ENCODE measurements at regions not wholly inside any gene's neighbourhood (a gene's known extent, or its start where the extent isn't known, plus 50 kb on each side); places are given as distances from the start of the nearest gene placed in this dataset.
A peak's percentile ranks its signal among the peaks of the same experiment; 100 is the strongest.
"Not testable (repeated sequence)": the region's sequence is repeated elsewhere in the genome, so short reads cannot be mapped to it uniquely, and the experiment has no call there.

GRCh38 chr17:53765609-53766008 is 57.1 kb upstream of the KIF2B start:
- ATAC-seq (no peak), DNase-seq (no peak)
- peaks cover 2 to 3% of the 10 kb centered on the region in 2 donors for H3K9me3 ChIP-seq
- no peaks in the 10 kb centered on the region for H3K4me1 ChIP-seq
- H3K4me3 ChIP-seq, result no peak overlapping the region
- intact Hi-C loops (cut with DNase I), result no loop called here
- no peaks in the 10 kb centered on the region for H3K27me3 ChIP-seq
- TF ChIP-seq CTCF (IDR thresholded peaks at IDR 0.05), result no peak
- no peaks in the 10 kb centered on the region for H3K36me3 ChIP-seq
- no peak overlapping the region for H3K27ac ChIP-seq

- H3K27me3 ChIP-seq, result no peaks in the 10 kb centered on the region
- DNase-seq, result no peak
- H3K4me1 ChIP-seq, result no peaks in the 10 kb centered on the region
- H3K27ac ChIP-seq, result no peak overlapping the region
- ATAC-seq, result no peak
- TF ChIP-seq CTCF (IDR thresholded peaks at IDR 0.05), result no peak
- H3K9me3 ChIP-seq, result peaks cover 2 to 3% of the 10 kb centered on the region in 2 donors
- intact Hi-C loops (cut with DNase I), result no loop called here
- H3K36me3 ChIP-seq, result no peaks in the 10 kb centered on the region
- no peak overlapping the region for H3K4me3 ChIP-seq
Observed at GRCh38 chr17:53765129-53765528, 57.6 kb upstream of the KIF2B start.

GRCh38 chr17:53757559-53757958 is 65.2 kb upstream of the KIF2B start:
- Histone ChIP-seq H3K4me3 (no peak overlapping the region), H3K9me3 (peaks cover 0 to 13% of the 10 kb centered on the region in 2 donors), H3K27ac (no peak overlapping the region), H3K27me3 (no peaks in the 10 kb centered on the region), H3K4me1 (no peaks in the 10 kb centered on the region), H3K36me3 (no peaks in the 10 kb centered on the region)
- DNase-seq (peak in 1 of 4 donors; percentile 70), ATAC-seq (no peak)
- intact Hi-C loops (cut with DNase I), result no loop called here
- no peak for TF ChIP-seq CTCF (IDR thresholded peaks at IDR 0.05)

- H3K27ac ChIP-seq; H3K27me3 ChIP-seq; ATAC-seq; H3K36me3 ChIP-seq; intact Hi-C loops (cut with DNase I); H3K4me3 ChIP-seq; H3K4me1 ChIP-seq: not testable (repeated sequence)
- H3K9me3 ChIP-seq, result peaks cover 0 to 13% of the 10 kb centered on the region in 2 donors
- DNase-seq, result peak in 1 of 4 donors; percentile 39
Observed at GRCh38 chr17:53757116-53757515, 65.6 kb upstream of the KIF2B start.

GRCh38 chr17:53749178-53749577 is 73.5 kb upstream of the KIF2B start:
- Histone ChIP-seq H3K4me3 (no peak overlapping the region), H3K27me3 (no peaks in the 10 kb centered on the region), H3K4me1 (no peaks in the 10 kb centered on the region), H3K27ac (no peak overlapping the region), H3K9me3 (peaks cover 0 to 7% of the 10 kb centered on the region in 2 donors), H3K36me3 (no peaks in the 10 kb centered on the region)
- intact Hi-C loops (cut with DNase I), result no loop called here
- DNase-seq (no peak), ATAC-seq (no peak)
- TF ChIP-seq CTCF (IDR thresholded peaks at IDR 0.05), result no peak

- H3K4me3 ChIP-seq; DNase-seq; intact Hi-C loops (cut with DNase I); H3K27ac ChIP-seq; H3K4me1 ChIP-seq; H3K27me3 ChIP-seq; H3K36me3 ChIP-seq; ATAC-seq; H3K9me3 ChIP-seq: not testable (repeated sequence)
Observed at GRCh38 chr17:53748159-53748820, 74.4 kb upstream of the KIF2B start.

Data from left lung (tissue), 4 donors.